SK-N-SH (cell line): ENCODE measurements at regions not wholly inside any gene's neighbourhood (a gene's known extent, or its start where the extent isn't known, plus 50 kb on each side); places are given as distances from the start of the nearest gene placed in this dataset.

Experiments
- CTCF ChIA-PET: fragments of 300-600, 350-600 bp; formaldehyde crosslinking; extraction: SDS; loops from one replicate; lab custom pipeline; 2021; lab: Yijun Ruan, JAX
- POLR2A ChIA-PET: fragments of 350-600 bp; sonication (Branson Sonifier 250); formaldehyde crosslinking; extraction: SDS; loops from one replicate; lab custom pipeline; 2020; ENCODE audit warnings: antibody characterized with exemption, inconsistent platforms; lab: Yijun Ruan, JAX
- DNase-seq: peaks from one replicate; pipeline ENCODE4 v3.0.0; 2012
- H2AFZ ChIP-seq: fragments of 200-600 bp; sonication (generic); 2 replicates; pipeline ENCODE4 v1.8.1; 2016; ENCODE audit warnings: antibody characterized with exemption, mild to moderate bottlenecking, low read depth
- H3F3A ChIP-seq: fragments of 200-600 bp; sonication (generic); replicated peaks from 2 replicates; pipeline ENCODE3; 2016; ENCODE audit warnings: antibody characterized with exemption, mild to moderate bottlenecking; ENCODE audit not compliant: insufficient read depth
- H3K27ac ChIP-seq, 2 experiments: fragments of 200-500 bp in 1 of 2; fragments of 200-600 bp in 1 of 2; sonication (Bioruptor generic) in 1 of 2; sonication (generic), shearing (Covaris generic) in 1 of 2; 2 replicates each; pipeline versions ENCODE4 v1.5.1 to v1.6.1; 2014 to 2016; ENCODE audit warnings: low read depth in 2 of 2, inconsistent platforms in 1 of 2, low read length in 1 of 2, mild to moderate bottlenecking in 1 of 2, mixed read lengths in 1 of 2
- H3K27me3 ChIP-seq: fragments of 200-600 bp; sonication (generic), shearing (Covaris generic); 2 replicates; pipeline ENCODE4 v1.6.1; 2016; ENCODE audit warnings: mixed run types; ENCODE audit not compliant: insufficient read depth
- H3K36me3 ChIP-seq, 2 experiments: fragments of 200-500 bp in 1 of 2; fragments of 200-600 bp in 1 of 2; sonication (Bioruptor generic) in 1 of 2; sonication (generic) in 1 of 2; replicated peaks in 1 of 2; 2 replicates each; pipeline versions ENCODE3 to v1.5.1; 2014 to 2016; ENCODE audit warnings: low read length in 1 of 2, mild to moderate bottlenecking in 1 of 2; ENCODE audit not compliant: insufficient read depth in 2 of 2, control insufficient read depth in 1 of 2
- H3K4me1 ChIP-seq, 2 experiments: fragments of 200-500 bp in 1 of 2; fragments of 200-600 bp in 1 of 2; sonication (Bioruptor generic) in 1 of 2; sonication (generic), shearing (Covaris generic) in 1 of 2; 2 replicates each; pipeline versions ENCODE4 v1.5.1 to v1.6.1; 2014 to 2016; ENCODE audit warnings: low read depth in 1 of 2, low read length in 1 of 2, mixed run types in 1 of 2; ENCODE audit not compliant: insufficient read depth in 2 of 2, control insufficient read depth in 1 of 2
- H3K4me2 ChIP-seq: fragments of 200-600 bp; sonication (generic), shearing (Covaris generic); 2 replicates; pipeline ENCODE4 v1.6.1; 2017; ENCODE audit warnings: mixed run types
- H3K4me3 ChIP-seq, 2 experiments: fragments of 200-500 bp in 1 of 2; fragments of 200-600 bp in 1 of 2; sonication (Bioruptor generic) in 1 of 2; sonication (generic), shearing (Covaris generic) in 1 of 2; 2 replicates each; pipeline versions ENCODE4 v1.5.1 to v1.8.1; 2014 to 2016; ENCODE audit warnings: low read depth in 2 of 2, inconsistent platforms in 1 of 2, low read length in 1 of 2, mild to moderate bottlenecking in 1 of 2, mixed read lengths in 1 of 2, moderate library complexity in 1 of 2
- H3K79me2 ChIP-seq: fragments of 200-600 bp; sonication (generic); 2 replicates; pipeline ENCODE4 v1.8.1; 2017; ENCODE audit warnings: mild to moderate bottlenecking; ENCODE audit not compliant: insufficient read depth
- H3K9ac ChIP-seq: fragments of 200-600 bp; sonication (generic); 2 replicates; pipeline ENCODE4 v1.6.1; 2017; ENCODE audit warnings: mixed run types
- H3K9me2 ChIP-seq: fragments of 200-600 bp; sonication (generic); 2 replicates; pipeline ENCODE4 v1.6.1; 2017; ENCODE audit warnings: mixed run types
- H3K9me3 ChIP-seq: fragments of 200-600 bp; sonication (generic); 2 replicates; pipeline ENCODE4 v1.6.1; 2017; ENCODE audit warnings: mixed run types, mild to moderate bottlenecking, moderate library complexity
- H4K20me1 ChIP-seq: fragments of 200-600 bp; sonication (generic); 2 replicates; pipeline ENCODE4 v1.6.1; 2017; ENCODE audit warnings: mild to moderate bottlenecking, mixed run types; ENCODE audit not compliant: insufficient read depth
- FOXJ3 ChIP-seq: sonication (generic); formaldehyde crosslinking; IDR thresholded peaks from 2 replicates; pipeline ENCODE4 v1.5.1; 2020; ENCODE audit warnings: mild to moderate bottlenecking, missing genetic modification reagents
- GABPA ChIP-seq: IDR thresholded peaks from 2 replicates; pipeline ENCODE4 v1.4.0; 2012; ENCODE audit warnings: low read depth, mild to moderate bottlenecking
- GATA2 ChIP-seq: sonication (generic); formaldehyde crosslinking; IDR thresholded peaks from 2 replicates; pipeline ENCODE4 v1.5.0; 2020; ENCODE audit warnings: mild to moderate bottlenecking, missing genetic modification reagents
- IRF3 ChIP-seq: fragments of 150-350 bp; IDR thresholded peaks from 2 replicates; pipeline ENCODE4 v1.6.1; 2016; ENCODE audit warnings: mild to moderate bottlenecking, low read depth, low read length
- MAX ChIP-seq: IDR thresholded peaks from 2 replicates; pipeline ENCODE4 v1.4.0; 2012; ENCODE audit warnings: low read depth
- MEF2A ChIP-seq: IDR thresholded peaks from 2 replicates; pipeline ENCODE4 v1.4.0; 2012; ENCODE audit warnings: low read depth, borderline replicate concordance
- NFIC ChIP-seq: IDR thresholded peaks from 2 replicates; pipeline ENCODE4 v1.4.0; 2012; ENCODE audit warnings: borderline replicate concordance
- NRF1 ChIP-seq: IDR thresholded peaks from 2 replicates; pipeline ENCODE4 v1.6.1; 2012; ENCODE audit warnings: low read depth, mild to moderate bottlenecking, low read length
- PBX3 ChIP-seq: IDR thresholded peaks from 2 replicates; pipeline ENCODE4; 2012
- POLR2AphosphoS5 ChIP-seq: IDR thresholded peaks from 2 replicates; pipeline ENCODE4 v1.6.1; 2012; ENCODE audit warnings: low read depth, low read length
- RAD21 ChIP-seq: IDR thresholded peaks from 2 replicates; pipeline ENCODE4 v1.6.1; 2012; ENCODE audit warnings: mild to moderate bottlenecking, low read length
- RFX5 ChIP-seq: IDR thresholded peaks from 2 replicates; pipeline ENCODE4 v1.6.1; 2012; ENCODE audit warnings: mild to moderate bottlenecking, improper control_type of control experiment, low read length
- RXRA ChIP-seq: IDR thresholded peaks from 2 replicates; pipeline ENCODE4 v1.4.0; 2012; ENCODE audit warnings: low read depth, mild to moderate bottlenecking, borderline replicate concordance
- SIN3A ChIP-seq: IDR thresholded peaks from 2 replicates; pipeline ENCODE4 v1.6.1; 2012; ENCODE audit warnings: low read depth, mild to moderate bottlenecking, low read length, moderate library complexity, borderline replicate concordance
- SMC3 ChIP-seq: IDR thresholded peaks from 2 replicates; pipeline ENCODE4 v1.6.1; 2012; ENCODE audit warnings: low read depth, low read length, improper control_type of control experiment
- TEAD4 ChIP-seq: IDR thresholded peaks from 2 replicates; pipeline ENCODE4 v1.4.0; 2012; ENCODE audit warnings: mild to moderate bottlenecking, borderline replicate concordance; ENCODE audit not compliant: insufficient read depth
- USF1 ChIP-seq: IDR thresholded peaks from 2 replicates; pipeline ENCODE4 v1.4.0; 2012; ENCODE audit warnings: low read depth, borderline replicate concordance
- YY1 ChIP-seq: IDR thresholded peaks from 2 replicates; pipeline ENCODE4 v1.4.0; 2012; ENCODE audit warnings: low read depth, mild to moderate bottlenecking
- WGBS: methylation state at CpG from one replicate; pipeline ENCODE4 v1.1.6; 2017; ENCODE audit warnings: low lambda C conversion rate; 5-methylcytosine and 5-hydroxymethylcytosine counted together

- Histone ChIP-seq H2AFZ (no peak overlapping the region), H3K27me3 (no peaks in the 10 kb centered on the region)
- TF ChIP-seq NFIC (peak; percentile 35; the same call in 1 of the 2 replicates), NRF1 (no peak)
- TF ChIP-seq, all 33 proteins: peak for 1
- Histone ChIP-seq H4K20me1 (no peaks in the 10 kb centered on the region), H3K4me2 (no peak overlapping the region), H3K36me3 (no peaks in the 10 kb centered on the region), H3K9ac (no peak overlapping the region), H3K4me1 (no peaks in the 10 kb centered on the region), H3K9me3 (no peaks in the 10 kb centered on the region), H3F3A (no peaks in the 10 kb centered on the region), H3K4me3 (no peak overlapping the region), H3K27ac (no peak overlapping the region), H3K9me2 (no peaks in the 10 kb centered on the region), H3K79me2 (no peaks in the 10 kb centered on the region)
- no peak for DNase-seq
- CTCF ChIA-PET: interaction anchor here (2.6 kb wide), 1 partner anchor 10 kb away, joined by 13 read pairs; no protein-coding TSS in a partner anchor
- POLR2A ChIA-PET: no interaction called here
- 3% methylated on average over 5 of the region's 5 CpGs for WGBS
Observed at GRCh38 chr12:125340791-125341190, 275.6 kb downstream of the AACS start.

GRCh38 chr12:125341422-125341821 lies 276.2 kb downstream of the AACS start:
- H3F3A ChIP-seq: no peaks in the 10 kb centered on the region
- TF ChIP-seq GATA2 (CRISPR knock-in tag): no peak
- TF ChIP-seq RFX5: no peak
- TF ChIP-seq MAX: no peak
- no peak for TF ChIP-seq RAD21
- TF ChIP-seq FOXJ3 (CRISPR knock-in tag): no peak
- no peak for TF ChIP-seq TEAD4
- no peaks in the 10 kb centered on the region for H4K20me1 ChIP-seq
- H3K27me3 ChIP-seq: no peaks in the 10 kb centered on the region
- ChIA-PET POLR2A (no interaction called here), CTCF (interaction anchor here (2.6 kb wide), 1 partner anchor 10 kb away, joined by 13 read pairs; no protein-coding TSS in a partner anchor)
- H3K9me3 ChIP-seq: no peaks in the 10 kb centered on the region
- H3K4me1 ChIP-seq: no peaks in the 10 kb centered on the region
- WGBS: 0% methylated on average over 1 of the region's 1 CpG
- no peaks in the 10 kb centered on the region for H3K36me3 ChIP-seq
- no peak for DNase-seq
- no peak overlapping the region for H3K27ac ChIP-seq
- H3K9ac ChIP-seq: no peak overlapping the region
- no peak overlapping the region for H3K4me3 ChIP-seq
- H2AFZ ChIP-seq: no peak overlapping the region
- no peaks in the 10 kb centered on the region for H3K9me2 ChIP-seq
- no peaks in the 10 kb centered on the region for H3K79me2 ChIP-seq
- no peak overlapping the region for H3K4me2 ChIP-seq

- WGBS: 12% methylated on average over 3 of the region's 3 CpGs
- CTCF ChIA-PET: interaction anchor here (3.2 kb wide), 1 partner anchor 12 kb away, joined by 20 read pairs; no protein-coding TSS in a partner anchor
- H3K79me2 ChIP-seq: no peaks in the 10 kb centered on the region
Observed at GRCh38 chr12:125343649-125344048, 278.4 kb downstream of the AACS start.

More at GRCh38 chr12:125343649-125344048, 278.4 kb downstream of the AACS start:
- Histone ChIP-seq H3K4me1 (no peaks in the 10 kb centered on the region), H3K4me2 (no peak overlapping the region), H3K9me3 (no peaks in the 10 kb centered on the region), H3K27ac (no peak overlapping the region), H4K20me1 (no peaks in the 10 kb centered on the region), H3F3A (no peaks in the 10 kb centered on the region), H3K9me2 (no peaks in the 10 kb centered on the region), H2AFZ (no peak overlapping the region), H3K36me3 (no peaks in the 10 kb centered on the region), H3K9ac (no peak overlapping the region), H3K4me3 (no peak overlapping the region), H3K27me3 (no peaks in the 10 kb centered on the region)
- TF ChIP-seq GATA2 (CRISPR knock-in tag) (no peak), PBX3 (no peak), RXRA (no peak), IRF3 (no peak), YY1 (no peak), POLR2AphosphoS5 (no peak), USF1 (no peak), RAD21 (no peak), MEF2A (no peak), FOXJ3 (CRISPR knock-in tag) (no peak), SIN3A (no peak), SMC3 (no peak), GABPA (no peak)
- POLR2A ChIA-PET: no interaction called here
- DNase-seq: no peak
